PC-3 (cell line): ENCODE measurements at regions not wholly inside any gene's neighbourhood (a gene's known extent, or its start where the extent isn't known, plus 50 kb on each side); places are given as distances from the start of the nearest gene placed in this dataset.

Experiments used
- ATAC-seq: fragments of 200-7000 bp; cut with Tn5 transposase; 2 replicates; pipeline ENCODE4 v1.9.1; 2020; ENCODE audit warnings: mild to moderate bottlenecking, moderate library complexity
- BruUV-seq: library from RNA; stranded (reverse); fragments of 400-500 nt; replicated peaks from 2 replicates; lab custom pipeline; 2021; lab: Mats Ljungman, UMichigan
- CTCF ChIA-PET: fragments of 300-600 bp; sonication (Branson Sonifier 250); formaldehyde crosslinking; loops from one replicate; lab custom pipeline; 2022; ENCODE audit warnings: antibody characterized with exemption; lab: Charles Lee
- POLR2A ChIA-PET: fragments of 300-600 bp; sonication (Branson Sonifier 250); formaldehyde crosslinking; loops from one replicate; lab custom pipeline; 2022; ENCODE audit warnings: antibody characterized with exemption; ENCODE audit not compliant: unreplicated experiment; lab: Charles Lee
- DNase-seq: peaks from one replicate; pipeline ENCODE4 v3.0.0-alpha.2; 2015
- H2AFZ ChIP-seq: fragments of 300-600 bp; sonication (generic); 2 replicates; pipeline ENCODE4 v1.6.0; 2016; ENCODE audit warnings: antibody characterized with exemption, low read length
- H3F3A ChIP-seq: fragments of 300-600 bp; sonication (generic); one replicate; pipeline ENCODE4 v1.6.0; 2017; ENCODE audit warnings: antibody characterized with exemption, low read length, control low read depth, mild to moderate bottlenecking; ENCODE audit not compliant: unreplicated experiment
- H3K27ac ChIP-seq: fragments of 300-600 bp; sonication (generic); 2 replicates; pipeline ENCODE4 v1.5.1; 2016; ENCODE audit warnings: mild to moderate bottlenecking, low read length
- H3K27me3 ChIP-seq: fragments of 300-600 bp; sonication (generic); 2 replicates; pipeline ENCODE4 v1.6.1; 2016; ENCODE audit warnings: low read length, mixed read lengths
- H3K36me3 ChIP-seq: fragments of 300-600 bp; sonication (generic); 2 replicates; pipeline ENCODE4 v1.6.1; 2016; ENCODE audit warnings: low read depth, mixed run types, low read length, mixed read lengths
- H3K4me1 ChIP-seq: fragments of 300-600 bp; sonication (generic); 2 replicates; pipeline ENCODE4 v1.5.1; 2016; ENCODE audit warnings: low read length; ENCODE audit not compliant: insufficient read depth
- H3K4me2 ChIP-seq: fragments of 300-600 bp; sonication (generic); 2 replicates; pipeline ENCODE4 v1.6.0; 2016; ENCODE audit warnings: low read length
- H3K4me3 ChIP-seq: fragments of 300-600 bp; sonication (generic); 2 replicates; pipeline ENCODE4 v1.5.1; 2016; ENCODE audit warnings: mild to moderate bottlenecking, low read length, mixed read lengths
- H3K79me2 ChIP-seq: fragments of 300-600 bp; sonication (generic); 2 replicates; pipeline ENCODE4 v1.6.1; 2017; ENCODE audit warnings: low read length, mixed read lengths
- H3K9ac ChIP-seq: fragments of 300-600 bp; sonication (generic); 2 replicates; pipeline ENCODE4 v1.6.0; 2016; ENCODE audit warnings: mild to moderate bottlenecking, low read length
- H3K9me2 ChIP-seq: fragments of 300-600 bp; sonication (generic); replicated peaks from 2 replicates; pipeline ENCODE4 v1.6.1; 2016; ENCODE audit warnings: mixed run types, low read length, mixed read lengths
- H3K9me3 ChIP-seq: fragments of 300-600 bp; sonication (generic); 2 replicates; pipeline ENCODE4 v1.6.1; 2016; ENCODE audit warnings: low read length, mixed read lengths
- H4K20me1 ChIP-seq: fragments of 300-600 bp; sonication (generic); 2 replicates; pipeline ENCODE4 v1.6.1; 2016; ENCODE audit warnings: low read length, mixed read lengths
- CTCF ChIP-seq: fragments of 300-600 bp; sonication (generic); conservative IDR thresholded peaks from 2 replicates; pipeline ENCODE4 v1.5.1; 2017; ENCODE audit warnings: antibody characterized with exemption, low read depth, mild to moderate bottlenecking, low read length
- EZH2 ChIP-seq: fragments of 300-600 bp; sonication (generic); IDR thresholded peaks from one replicate; pipeline ENCODE4 v1.6.1; 2017; ENCODE audit warnings: antibody characterized with exemption, mild to moderate bottlenecking, low read length; ENCODE audit not compliant: unreplicated experiment
- EZH2phosphoT487 ChIP-seq: fragments of 300-600 bp; sonication (generic); IDR thresholded peaks from 2 replicates; pipeline ENCODE4 v1.6.1; 2018; ENCODE audit warnings: mild to moderate bottlenecking, antibody characterized with exemption, low read length, borderline replicate concordance
- intact Hi-C: fragments of 100-400 bp; cut with micrococcal nuclease; formaldehyde crosslinking; loops from 2 replicates; pipeline ENCODE4 v1.9.0; 2023

DNA sequence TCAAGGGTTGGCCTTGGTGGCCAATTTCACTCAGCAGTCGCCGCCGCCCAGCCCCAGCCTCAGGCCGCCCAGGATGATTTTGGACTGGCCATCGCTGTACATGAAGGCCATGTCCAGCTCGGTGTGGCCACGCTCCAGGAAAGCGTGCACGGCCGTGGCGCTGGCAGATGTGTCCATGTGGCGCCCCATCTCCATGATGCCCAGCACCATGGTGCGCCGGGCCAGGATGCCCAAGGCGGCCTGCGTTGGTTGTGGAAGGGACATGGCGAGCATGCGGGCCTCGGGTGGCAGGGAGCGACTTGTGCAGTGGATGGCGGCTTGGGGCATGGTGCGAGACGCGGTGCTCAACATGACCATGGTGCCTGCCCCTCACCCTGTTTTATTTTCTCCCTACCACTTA is 55.4 kb downstream of the ZCCHC12 start:
- Histone ChIP-seq H3K4me2 (no peak overlapping the region), H3K36me3 (no peaks in the 10 kb centered on the region), H3K4me3 (no peak overlapping the region), H3F3A (no peaks in the 10 kb centered on the region), H3K79me2 (peaks cover 2% of the 10 kb centered on the region; the same call in 1 of the 2 replicates), H3K4me1 (peaks cover 4% of the 10 kb centered on the region), H2AFZ (no peak overlapping the region), H3K27ac (no peak overlapping the region), H4K20me1 (no peaks in the 10 kb centered on the region), H3K9me3 (no peaks in the 10 kb centered on the region), H3K27me3 (no peaks in the 10 kb centered on the region), H3K9ac (no peak overlapping the region), H3K9me2 (no peaks in the 10 kb centered on the region)
- CTCF ChIA-PET = no interaction called here
- TF ChIP-seq CTCF = no peak
- no peak for TF ChIP-seq EZH2
- no peak for TF ChIP-seq EZH2phosphoT487
- DNase-seq (no peak), ATAC-seq (no peak)
- intact Hi-C loops = no loop called here
- BruUV-seq = no TSS peak
- POLR2A ChIA-PET = no interaction called here

- no peaks in the 10 kb centered on the region for H3K9me2 ChIP-seq
- H3K4me2 ChIP-seq = no peak overlapping the region
- H3K36me3 ChIP-seq = no peaks in the 10 kb centered on the region
- no peaks in the 10 kb centered on the region for H3K9me3 ChIP-seq
- no peaks in the 10 kb centered on the region for H4K20me1 ChIP-seq
- no peaks in the 10 kb centered on the region for H3F3A ChIP-seq
- intact Hi-C loops = no loop called here
- TF ChIP-seq EZH2phosphoT487 (no peak), EZH2 (no peak), CTCF (no peak)
- H3K4me3 ChIP-seq = no peak overlapping the region
- no peak overlapping the region for H3K27ac ChIP-seq
- H3K27me3 ChIP-seq = no peaks in the 10 kb centered on the region
- DNase-seq (no peak), ATAC-seq (no peak)
- BruUV-seq = no TSS peak
- no peak overlapping the region for H2AFZ ChIP-seq
- peaks cover 5% of the 10 kb centered on the region; the same call in 1 of the 2 replicates for H3K79me2 ChIP-seq
- no peak overlapping the region for H3K9ac ChIP-seq
- ChIA-PET POLR2A (no interaction called here), CTCF (no interaction called here)
- peaks cover 8% of the 10 kb centered on the region for H3K4me1 ChIP-seq
These were observed 56.0 kb downstream of the ZCCHC12 start for GRCh38 chrX:118879586-118879985.

DNA sequence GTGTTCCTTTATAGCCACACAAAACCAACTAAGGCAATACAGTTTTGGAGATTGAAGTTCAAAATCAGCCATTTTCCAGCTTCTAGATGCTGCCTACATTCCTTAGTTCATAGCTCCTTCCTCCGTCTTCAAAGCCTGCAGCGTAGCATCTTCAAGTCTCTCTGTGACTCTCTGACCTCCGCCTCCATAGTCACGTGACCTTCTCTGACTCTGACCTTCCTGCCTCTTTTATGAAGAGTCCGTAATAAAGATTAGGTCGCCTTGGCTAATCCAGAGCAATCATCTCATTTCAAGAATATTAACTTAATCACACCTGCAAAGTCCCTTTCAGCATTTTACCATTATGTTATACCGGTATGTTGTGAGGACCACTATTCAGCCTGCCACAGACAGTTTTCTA is 60.4 kb downstream of the ZCCHC12 start:
- no peaks in the 10 kb centered on the region for H3K9me2 ChIP-seq
- ATAC-seq (peak; percentile 6; the same call in 1 of the 2 replicates), DNase-seq (no peak)
- H2AFZ ChIP-seq = peak overlapping the region; percentile 22; the same call in 1 of the 2 replicates
- POLR2A ChIA-PET = interaction anchor here (0.5 to 0.6 kb wide), 2 partner anchors 183 to 584 kb away, joined by 4 to 8 read pairs; partner anchors contain the start of gene SLC25A5
- intact Hi-C loops = loop anchor here (1.0 to 10.0 kb wide), 2 partner anchors 91 to 131 kb away; partner anchors contain the start of gene LONRF3
- no peaks in the 10 kb centered on the region for H4K20me1 ChIP-seq
- no peaks in the 10 kb centered on the region for H3F3A ChIP-seq
- H3K9ac ChIP-seq = peak overlapping the region; percentile 58
- no peaks in the 10 kb centered on the region for H3K27me3 ChIP-seq
- TF ChIP-seq CTCF (no peak), EZH2 (no peak), EZH2phosphoT487 (no peak)
- peaks cover 47% of the 10 kb centered on the region for H3K79me2 ChIP-seq
- no peaks in the 10 kb centered on the region for H3K36me3 ChIP-seq
- peaks cover 24% of the 10 kb centered on the region for H3K4me1 ChIP-seq
- H3K27ac ChIP-seq = peak overlapping the region; percentile 85
- BruUV-seq = TSS peak; percentile 93
- CTCF ChIA-PET = interaction anchor here (0.6 kb wide), 1 partner anchor 338 kb away, joined by 7 read pairs; no protein-coding TSS in a partner anchor
- H3K9me3 ChIP-seq = no peaks in the 10 kb centered on the region
- H3K4me2 ChIP-seq = peak overlapping the region; percentile 75
- peak overlapping the region; percentile 49; the same call in 1 of the 2 replicates for H3K4me3 ChIP-seq
